Activated naive CD4-positive, alpha-beta T cell treated with anti-CD3 and anti-CD28 coated beads, Interleukin-2, amount 10 ng/mL, durations not matched to agents 7 days and 5 days (primary cell): ENCODE measurements at regions not wholly inside any gene's neighbourhood (a gene's known extent, or its start where the extent isn't known, plus 50 kb on each side); places are given as distances from the start of the nearest gene placed in this dataset.

Experiments
- CTCF ChIA-PET: fragments of 350-600 bp; sonication (Branson Sonifier 250); formaldehyde crosslinking; loops from one replicate; lab custom pipeline; 2021; ENCODE audit warnings: antibody characterized with exemption; lab: Charles Lee
- DNase-seq: peaks from one replicate; pipeline ENCODE4 v3.0.0-alpha.2; 2020
- H3K27ac Mint-ChIP-seq: one replicate; pipeline ENCODE4 v1.8.0; 2021; ENCODE audit warnings: mild to moderate bottlenecking, moderate library complexity, mixed read lengths
- H3K27me3 Mint-ChIP-seq: one replicate; pipeline ENCODE4 v1.8.0; 2021; ENCODE audit warnings: mild to moderate bottlenecking, mixed read lengths
- H3K36me3 Mint-ChIP-seq: one replicate; pipeline ENCODE4 v1.8.0; 2021; ENCODE audit warnings: mixed read lengths
- H3K4me1 Mint-ChIP-seq: one replicate; pipeline ENCODE4 v1.8.0; 2021; ENCODE audit warnings: mixed read lengths
- H3K4me3 Mint-ChIP-seq: one replicate; pipeline ENCODE4 v1.8.0; 2021; ENCODE audit warnings: mild to moderate bottlenecking, moderate library complexity, mixed read lengths
- H3K9me3 Mint-ChIP-seq: one replicate; pipeline ENCODE4 v1.8.0; 2021; ENCODE audit warnings: mixed read lengths

DNA sequence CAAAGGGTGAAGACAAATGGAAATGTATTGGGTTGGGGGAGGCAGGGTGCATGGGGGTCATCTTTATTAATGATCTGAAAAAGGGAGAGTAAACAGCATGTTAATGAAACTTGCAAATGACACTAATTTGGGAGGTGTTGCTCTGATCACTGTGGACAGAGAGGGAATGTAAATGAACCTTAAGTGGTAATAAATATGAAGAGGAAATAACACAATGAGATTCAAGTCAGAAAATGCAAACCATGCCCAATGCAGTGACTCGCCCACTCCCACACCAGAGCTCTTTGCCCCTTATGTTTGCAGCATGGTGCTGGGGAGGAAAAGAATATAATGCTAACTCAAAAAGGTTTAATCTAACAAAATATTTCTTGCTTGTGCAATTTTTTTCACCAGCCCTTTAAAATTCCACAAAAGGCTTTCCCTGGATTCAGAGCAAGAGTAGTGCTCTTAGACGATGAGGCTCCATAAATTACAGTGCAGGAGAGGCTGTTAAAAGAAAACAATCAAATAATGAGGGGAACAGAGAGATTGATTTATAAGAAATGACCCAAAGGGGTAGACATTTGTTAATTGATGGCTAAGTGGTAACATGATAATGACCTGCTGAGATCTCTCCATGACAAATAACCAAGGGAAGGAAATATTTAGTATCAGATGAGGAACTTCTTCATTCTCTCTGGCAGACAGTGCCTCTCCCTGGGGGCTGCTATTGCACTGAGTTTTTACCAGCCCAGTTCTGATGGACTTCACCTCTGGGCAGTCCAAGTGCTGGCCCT is 210.0 kb upstream of the PPP2R3A start:
- no peaks in the 10 kb centered on the region for H3K4me1 Mint-ChIP-seq
- no peak overlapping the region for H3K27ac Mint-ChIP-seq
- DNase-seq, result no peak
- peaks cover 1% of the 10 kb centered on the region for H3K9me3 Mint-ChIP-seq
- H3K36me3 Mint-ChIP-seq, result no peaks in the 10 kb centered on the region
- no peak overlapping the region for H3K4me3 Mint-ChIP-seq
- no peaks in the 10 kb centered on the region for H3K27me3 Mint-ChIP-seq
- CTCF ChIA-PET, result no interaction called here

DNA sequence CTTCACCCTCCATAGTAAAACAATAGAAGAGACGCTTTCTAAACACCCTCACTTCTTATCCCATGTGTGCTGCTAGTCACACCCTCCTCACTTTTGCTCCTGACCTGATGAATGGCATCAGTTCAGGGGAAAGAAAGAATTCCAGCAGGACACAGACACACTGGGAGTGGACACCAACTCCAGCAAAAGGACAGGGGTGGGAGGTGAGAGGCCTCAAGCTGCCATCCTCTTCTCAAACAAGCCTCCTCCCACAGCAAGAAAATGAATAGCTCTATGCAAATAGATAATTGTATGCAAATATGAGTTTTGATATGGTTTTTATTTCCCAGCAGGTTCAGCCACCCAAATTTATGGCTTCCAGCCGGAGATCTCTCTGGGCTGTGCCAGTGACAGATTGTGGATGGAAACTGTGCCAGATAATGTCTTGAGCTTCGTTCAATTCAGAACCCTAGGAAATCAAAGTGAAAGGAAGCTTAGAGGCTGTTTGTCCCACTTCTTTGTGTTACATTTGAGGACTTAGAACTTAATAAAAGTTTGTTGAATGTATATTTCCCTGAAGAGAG is 209.3 kb upstream of the PPP2R3A start:
- Mint-ChIP-seq H3K27ac (no peak overlapping the region), H3K36me3 (no peaks in the 10 kb centered on the region), H3K4me1 (no peaks in the 10 kb centered on the region), H3K4me3 (no peak overlapping the region), H3K9me3 (peaks cover 1% of the 10 kb centered on the region), H3K27me3 (no peaks in the 10 kb centered on the region)
- CTCF ChIA-PET, result no interaction called here
- no peak for DNase-seq

DNA sequence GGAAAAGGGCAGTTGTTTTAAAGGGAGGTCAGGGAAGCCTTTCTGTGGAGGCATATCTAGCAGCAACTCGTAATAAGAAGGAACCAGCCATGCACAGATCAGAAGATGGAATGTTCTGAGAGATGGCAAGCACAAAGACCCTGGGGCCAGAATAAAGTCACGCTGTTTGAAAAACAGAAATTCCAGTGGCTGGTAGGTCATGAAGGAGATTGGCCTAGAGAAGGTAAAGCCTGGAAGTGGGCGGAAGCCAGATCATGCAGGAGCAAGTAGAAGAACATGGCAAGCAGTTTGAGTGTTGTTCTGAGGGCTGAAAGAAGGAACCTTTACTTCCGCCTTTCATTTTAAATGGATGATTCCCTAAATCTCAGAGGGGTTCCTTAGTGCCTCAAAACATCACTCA is 208.1 kb upstream of the PPP2R3A start:
- peaks cover 1% of the 10 kb centered on the region for H3K9me3 Mint-ChIP-seq
- no peak overlapping the region for H3K4me3 Mint-ChIP-seq
- H3K4me1 Mint-ChIP-seq, result no peaks in the 10 kb centered on the region
- CTCF ChIA-PET, result no interaction called here
- no peaks in the 10 kb centered on the region for H3K27me3 Mint-ChIP-seq
- H3K27ac Mint-ChIP-seq, result no peak overlapping the region
- DNase-seq, result no peak
- H3K36me3 Mint-ChIP-seq, result no peaks in the 10 kb centered on the region

DNA sequence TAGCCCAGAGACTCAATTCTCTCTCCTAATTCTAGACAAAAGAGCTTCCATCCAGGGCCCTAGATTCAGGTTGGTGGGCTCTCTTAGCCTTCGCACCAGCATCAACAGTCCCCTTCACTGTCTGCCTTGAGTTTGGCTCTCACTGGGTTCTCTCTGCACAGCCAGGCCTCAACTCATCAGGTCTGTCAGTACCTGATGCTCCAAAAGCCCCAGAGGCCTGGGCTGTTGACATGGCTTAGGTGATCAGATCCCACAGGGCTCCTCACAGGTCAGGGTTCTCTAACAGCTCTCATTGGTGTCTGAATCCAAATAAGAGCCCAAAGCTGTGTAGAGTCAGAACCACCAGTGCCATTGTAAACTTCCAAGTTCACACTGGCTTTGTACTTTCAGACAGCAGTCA is 206.6 kb upstream of the PPP2R3A start:
- H3K4me1 Mint-ChIP-seq, result no peaks in the 10 kb centered on the region
- CTCF ChIA-PET, result no interaction called here
- no peak for DNase-seq
- H3K27me3 Mint-ChIP-seq, result no peaks in the 10 kb centered on the region
- H3K27ac Mint-ChIP-seq, result no peak overlapping the region
- peaks cover 1% of the 10 kb centered on the region for H3K9me3 Mint-ChIP-seq
- no peaks in the 10 kb centered on the region for H3K36me3 Mint-ChIP-seq
- H3K4me3 Mint-ChIP-seq, result no peak overlapping the region

DNA sequence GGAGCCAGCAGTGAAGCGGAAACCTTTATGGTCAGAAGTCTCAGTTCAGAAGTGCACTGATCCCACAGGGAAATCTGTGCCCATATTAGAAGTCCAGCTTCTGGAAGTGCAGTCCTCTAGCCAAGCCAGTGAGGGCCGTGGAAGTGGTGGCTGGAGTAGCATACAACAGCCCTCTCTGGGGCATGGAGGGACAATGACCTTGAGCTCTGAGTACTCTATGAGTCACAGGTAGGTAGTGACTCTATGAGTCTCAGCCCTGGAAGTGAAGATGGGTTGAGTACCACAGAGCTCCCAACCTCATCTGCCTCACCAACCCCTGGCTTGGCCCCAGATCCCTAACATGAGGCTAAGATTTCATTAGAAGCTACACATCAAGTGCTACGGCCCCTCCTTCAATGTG is 205.9 kb upstream of the PPP2R3A start:
- no peak overlapping the region for H3K4me3 Mint-ChIP-seq
- CTCF ChIA-PET, result no interaction called here
- DNase-seq, result no peak
- H3K27me3 Mint-ChIP-seq, result no peaks in the 10 kb centered on the region
- no peaks in the 10 kb centered on the region for H3K4me1 Mint-ChIP-seq
- no peaks in the 10 kb centered on the region for H3K36me3 Mint-ChIP-seq
- H3K9me3 Mint-ChIP-seq, result peaks cover 1% of the 10 kb centered on the region
- no peak overlapping the region for H3K27ac Mint-ChIP-seq

DNA sequence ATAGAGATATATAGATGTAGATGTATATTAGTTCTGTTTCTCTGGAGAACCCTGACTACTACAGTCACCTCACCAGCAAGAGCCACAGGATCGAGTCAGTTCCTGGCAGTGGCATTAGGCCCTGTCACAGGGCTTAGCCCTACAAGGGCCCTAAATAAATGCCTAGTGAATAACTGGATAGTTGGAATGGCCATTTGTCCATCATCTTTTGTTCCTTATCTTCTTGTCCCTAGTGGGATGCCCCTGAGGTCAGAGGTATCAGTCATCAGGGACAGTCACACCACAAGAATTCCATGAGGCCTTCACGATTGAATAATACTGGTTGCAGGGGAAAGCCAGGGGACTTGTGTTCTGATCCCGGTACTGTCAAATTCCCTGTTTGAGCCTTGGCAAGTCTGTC is 204.9 kb upstream of the PPP2R3A start:
- DNase-seq, result no peak
- Mint-ChIP-seq H3K36me3 (no peaks in the 10 kb centered on the region), H3K9me3 (peaks cover 1% of the 10 kb centered on the region), H3K4me3 (no peak overlapping the region), H3K27me3 (no peaks in the 10 kb centered on the region), H3K4me1 (no peaks in the 10 kb centered on the region), H3K27ac (no peak overlapping the region)
- CTCF ChIA-PET, result no interaction called here

DNA sequence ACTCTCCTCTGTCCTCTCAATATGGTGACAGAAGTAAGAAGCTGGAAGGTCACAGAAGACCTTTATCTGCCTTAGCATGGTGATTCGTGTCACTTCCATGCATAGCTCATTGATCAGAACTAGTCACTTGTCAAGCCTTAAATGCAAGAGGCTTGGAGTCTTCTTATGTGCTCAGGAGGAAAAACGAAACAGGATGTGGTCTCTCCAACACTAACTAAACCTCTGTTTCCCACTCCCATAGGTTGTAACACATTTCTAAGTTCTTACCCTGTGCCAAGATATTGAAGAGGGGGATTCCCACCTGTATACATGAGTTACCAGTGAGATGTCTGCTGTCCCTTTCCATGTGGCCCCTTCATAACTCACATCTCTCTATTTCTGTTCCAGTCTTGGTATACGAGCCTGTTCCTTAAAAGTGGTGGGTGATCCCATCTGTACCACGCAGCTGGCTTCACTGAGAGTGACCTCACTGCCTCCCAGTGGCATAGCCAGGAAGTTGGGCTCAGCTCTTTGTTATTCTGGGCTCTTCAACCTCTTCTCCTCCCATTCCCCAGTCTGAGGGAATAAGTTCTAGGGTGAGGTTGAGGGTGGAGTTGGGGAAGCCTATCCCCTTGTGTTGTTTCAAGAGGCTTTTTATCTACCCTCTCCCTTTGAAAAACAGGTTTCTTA is 203.2 kb upstream of the PPP2R3A start:
- peaks cover 1% of the 10 kb centered on the region for H3K9me3 Mint-ChIP-seq
- no peaks in the 10 kb centered on the region for H3K4me1 Mint-ChIP-seq
- no peaks in the 10 kb centered on the region for H3K36me3 Mint-ChIP-seq
- CTCF ChIA-PET, result no interaction called here
- DNase-seq, result no peak
- no peaks in the 10 kb centered on the region for H3K27me3 Mint-ChIP-seq
- no peak overlapping the region for H3K27ac Mint-ChIP-seq
- no peak overlapping the region for H3K4me3 Mint-ChIP-seq

DNA sequence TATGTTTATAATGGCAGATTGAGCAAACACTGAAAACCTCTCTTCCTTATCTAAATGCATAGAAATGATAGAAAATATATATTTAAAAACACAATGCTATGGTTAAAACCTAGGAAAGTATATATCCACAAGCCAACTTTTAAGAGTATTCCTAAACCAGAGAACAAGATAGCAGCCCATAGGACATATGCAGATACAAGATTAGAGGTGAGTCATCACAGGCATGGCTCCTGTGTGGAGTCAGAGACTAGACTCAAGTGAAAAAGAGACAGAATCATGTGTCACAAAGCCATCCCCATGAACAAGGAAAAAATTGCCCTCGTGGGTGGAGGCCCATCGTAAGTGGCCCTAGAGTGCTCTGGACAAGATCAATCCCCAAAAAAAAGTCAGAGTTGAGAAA is 199.4 kb upstream of the PPP2R3A start:
- H3K27me3 Mint-ChIP-seq, result no peaks in the 10 kb centered on the region
- no peak overlapping the region for H3K27ac Mint-ChIP-seq
- CTCF ChIA-PET, result interaction anchor here (1.7 kb wide), 1 partner anchor 14 kb away, joined by 5 read pairs; no protein-coding TSS in a partner anchor
- no peaks in the 10 kb centered on the region for H3K4me1 Mint-ChIP-seq
- H3K4me3 Mint-ChIP-seq, result no peak overlapping the region
- peaks cover 1% of the 10 kb centered on the region for H3K9me3 Mint-ChIP-seq
- no peaks in the 10 kb centered on the region for H3K36me3 Mint-ChIP-seq
- no peak for DNase-seq

DNA sequence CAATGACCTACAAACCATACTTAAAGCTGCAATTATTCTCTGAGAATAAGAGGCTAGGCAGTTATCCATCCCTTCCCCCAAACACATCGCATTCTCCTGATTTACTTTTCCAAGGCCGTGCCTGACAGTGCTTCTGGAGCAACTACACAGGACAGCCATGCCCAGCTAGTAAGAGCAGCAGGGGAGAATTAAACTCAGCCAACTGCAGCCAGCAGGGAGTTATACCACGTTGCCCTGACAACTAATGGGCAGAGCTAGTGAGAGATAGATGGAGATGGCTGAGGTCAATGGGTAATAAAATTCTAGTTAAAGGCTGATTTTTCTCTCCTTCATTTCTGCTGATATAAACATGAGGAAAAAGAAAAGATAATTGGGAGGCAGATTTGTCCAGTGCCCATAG is 193.8 kb upstream of the PPP2R3A start:
- Mint-ChIP-seq H3K27ac (no peak overlapping the region), H3K9me3 (peaks cover 1% of the 10 kb centered on the region), H3K36me3 (no peaks in the 10 kb centered on the region), H3K27me3 (no peaks in the 10 kb centered on the region), H3K4me3 (no peak overlapping the region), H3K4me1 (no peaks in the 10 kb centered on the region)
- DNase-seq, result no peak
- CTCF ChIA-PET, result no interaction called here

DNA sequence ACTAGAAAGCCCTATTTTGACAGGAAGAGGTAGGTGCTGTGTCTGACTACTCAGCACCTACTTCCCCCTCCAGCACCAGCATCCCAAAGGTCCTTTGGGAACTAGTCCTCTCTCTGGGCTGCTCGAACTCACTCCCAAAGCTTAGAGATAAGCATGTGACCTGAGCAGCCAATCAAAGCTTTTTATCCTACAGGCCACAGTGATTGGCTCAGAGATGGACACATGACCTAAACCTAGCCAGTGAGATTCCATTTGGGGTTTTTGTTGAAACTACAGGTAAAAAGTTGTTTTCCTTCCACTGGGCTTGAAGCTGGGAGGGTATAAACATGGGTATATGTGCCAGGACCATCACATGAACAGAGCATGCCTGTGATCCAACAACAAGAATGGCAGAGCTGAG is 186.5 kb upstream of the PPP2R3A start:
- no peak for DNase-seq
- Mint-ChIP-seq H3K4me3 (no peak overlapping the region), H3K9me3 (no peaks in the 10 kb centered on the region), H3K27me3 (no peaks in the 10 kb centered on the region), H3K4me1 (no peaks in the 10 kb centered on the region), H3K36me3 (no peaks in the 10 kb centered on the region), H3K27ac (no peak overlapping the region)
- CTCF ChIA-PET, result no interaction called here

DNA sequence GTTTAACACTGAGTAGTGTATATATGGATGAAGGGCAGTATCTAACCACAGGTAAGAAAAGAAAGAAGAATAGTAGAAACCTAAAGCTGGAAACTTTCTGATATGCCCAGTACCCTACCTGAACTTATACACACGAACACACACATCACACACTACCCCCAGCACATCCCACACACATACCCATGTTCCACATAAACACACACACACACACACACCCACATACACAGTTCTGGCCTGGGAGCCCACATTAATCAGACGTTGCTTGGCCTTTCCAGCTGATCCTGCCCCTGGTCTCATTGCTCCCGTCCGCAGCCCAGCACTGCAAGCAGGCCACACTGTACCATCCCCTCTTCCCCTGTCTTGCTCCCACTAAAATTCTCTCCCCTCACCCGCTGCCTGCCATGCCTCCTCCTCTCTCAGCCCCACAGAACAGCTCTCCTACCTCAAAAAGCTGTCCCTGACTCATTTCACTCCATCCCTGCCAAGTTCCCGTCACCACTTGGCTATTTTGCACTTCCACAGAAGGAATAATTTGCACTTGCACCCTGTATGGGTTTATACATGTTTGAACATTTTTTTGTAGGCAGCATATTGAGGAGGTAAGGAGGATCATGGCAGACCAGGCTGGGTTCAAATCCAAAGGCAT is 185.8 kb upstream of the PPP2R3A start:
- Mint-ChIP-seq H3K27ac (no peak overlapping the region), H3K9me3 (no peaks in the 10 kb centered on the region), H3K4me1 (no peaks in the 10 kb centered on the region), H3K27me3 (no peaks in the 10 kb centered on the region), H3K36me3 (no peaks in the 10 kb centered on the region), H3K4me3 (no peak overlapping the region)
- DNase-seq, result no peak
- CTCF ChIA-PET, result interaction anchor here (1.6 kb wide), 1 partner anchor 13 kb away, joined by 5 read pairs; no protein-coding TSS in a partner anchor

DNA sequence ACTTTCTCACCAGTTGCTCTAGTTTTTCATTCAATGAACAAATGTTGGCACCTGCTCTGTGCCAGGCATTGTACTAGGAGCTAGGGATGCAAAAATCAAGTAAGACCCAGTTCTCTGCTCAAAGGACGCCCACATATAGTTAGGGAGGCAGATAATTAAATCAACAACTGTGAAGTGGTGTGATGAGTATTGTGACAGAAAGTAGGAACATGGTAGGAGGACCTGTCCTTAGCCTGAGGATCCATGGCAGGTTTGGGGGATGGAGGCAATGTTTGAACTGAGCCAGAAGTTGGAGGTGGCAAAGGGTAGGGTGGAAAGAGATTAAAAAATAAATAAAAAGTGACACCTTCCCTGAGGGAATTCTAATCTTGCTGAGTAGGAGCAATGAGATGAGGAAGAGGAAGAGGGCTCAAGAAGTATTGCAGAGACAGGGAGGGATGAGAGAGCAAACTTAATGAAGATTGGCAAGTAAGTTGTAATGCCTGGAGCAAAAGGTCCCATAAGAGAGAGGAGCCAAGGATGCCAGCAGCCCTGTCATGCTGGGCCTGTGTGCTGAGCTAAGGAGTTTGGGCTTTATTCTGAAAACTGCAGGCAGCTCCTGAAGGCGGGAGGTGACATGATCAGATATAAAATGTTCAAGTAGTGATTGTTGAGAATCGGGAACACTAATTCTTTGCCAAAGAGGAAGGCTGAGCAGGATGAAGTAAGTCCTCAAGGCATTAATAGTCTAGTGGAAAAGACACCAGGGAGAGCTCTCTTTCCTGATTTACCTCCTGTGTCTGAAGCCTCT is 184.3 kb upstream of the PPP2R3A start:
- Mint-ChIP-seq H3K4me3 (no peak overlapping the region), H3K4me1 (no peaks in the 10 kb centered on the region), H3K27ac (no peak overlapping the region), H3K36me3 (no peaks in the 10 kb centered on the region), H3K9me3 (no peaks in the 10 kb centered on the region), H3K27me3 (no peaks in the 10 kb centered on the region)
- DNase-seq, result no peak
- CTCF ChIA-PET, result interaction anchor here (1.6 kb wide), 1 partner anchor 14 kb away, joined by 5 read pairs; no protein-coding TSS in a partner anchor

DNA sequence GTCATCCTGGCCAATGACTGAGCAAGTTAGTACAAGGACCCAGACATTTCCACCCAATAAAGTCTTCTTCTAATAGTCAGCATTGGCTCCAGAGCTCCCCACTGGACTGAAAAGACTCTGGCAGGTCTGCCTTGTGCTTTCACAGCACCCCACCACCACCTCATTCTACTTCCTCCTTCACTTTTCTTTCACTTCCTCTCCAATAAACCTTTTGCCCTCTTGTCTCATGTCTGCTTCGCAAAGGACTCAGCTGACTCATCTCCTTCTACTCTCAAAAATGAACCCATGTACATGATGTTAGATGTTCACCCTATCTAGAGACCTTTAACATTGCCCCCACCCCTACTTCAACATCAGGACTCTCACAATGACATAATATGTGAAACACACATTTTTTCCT is 181.0 kb upstream of the PPP2R3A start:
- H3K27me3 Mint-ChIP-seq, result no peaks in the 10 kb centered on the region
- no peaks in the 10 kb centered on the region for H3K36me3 Mint-ChIP-seq
- H3K4me3 Mint-ChIP-seq, result no peak overlapping the region
- CTCF ChIA-PET, result no interaction called here
- DNase-seq, result no peak
- no peak overlapping the region for H3K27ac Mint-ChIP-seq
- H3K4me1 Mint-ChIP-seq, result no peaks in the 10 kb centered on the region
- no peaks in the 10 kb centered on the region for H3K9me3 Mint-ChIP-seq

DNA sequence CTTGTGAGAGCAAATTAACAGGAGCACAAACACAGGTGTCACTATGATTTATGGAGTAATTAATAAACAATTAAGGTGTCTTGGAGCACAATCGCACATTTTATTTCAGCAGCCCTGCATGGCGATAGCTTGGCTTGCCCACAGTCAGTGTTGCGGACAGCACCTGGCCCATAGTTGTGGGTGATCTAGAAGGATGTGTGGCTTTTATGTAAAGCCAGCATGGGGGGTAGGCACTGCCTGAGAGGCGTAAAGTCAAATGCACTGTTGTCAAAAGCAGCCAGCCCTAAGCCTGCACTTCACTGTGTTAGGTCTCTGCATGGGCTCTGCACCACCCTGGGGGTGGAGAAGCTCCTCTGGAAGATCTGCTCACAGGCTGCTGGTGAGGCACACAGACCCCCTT is 177.4 kb upstream of the PPP2R3A start:
- Mint-ChIP-seq H3K9me3 (no peaks in the 10 kb centered on the region), H3K27me3 (no peaks in the 10 kb centered on the region), H3K27ac (no peak overlapping the region), H3K4me3 (no peak overlapping the region), H3K4me1 (no peaks in the 10 kb centered on the region), H3K36me3 (no peaks in the 10 kb centered on the region)
- CTCF ChIA-PET, result no interaction called here
- DNase-seq, result no peak
